Mesenchymal stem cell (in vitro differentiated cells and primary cell): ENCODE measurements at regions not wholly inside any gene's neighbourhood (a gene's known extent, or its start where the extent isn't known, plus 50 kb on each side); places are given as distances from the start of the nearest gene placed in this dataset.
"Not testable (repeated sequence)": the region's sequence is repeated elsewhere in the genome, so short reads cannot be mapped to it uniquely, and the experiment has no call there.

Experiments
- DNase-seq: peaks from one replicate; pipeline ENCODE4 v3.0.0-alpha.2; 2013
- H2AFZ ChIP-seq: one replicate; pipeline ENCODE4 v1.6.1; 2013; ENCODE audit warnings: low read depth, mild to moderate bottlenecking, control low read depth, inconsistent platforms, low read length, moderate library complexity
- H2AK5ac ChIP-seq: 2 replicates; pipeline ENCODE4 v1.6.1; 2013; ENCODE audit warnings: low read length, moderate library complexity, mild to moderate bottlenecking, inconsistent platforms; ENCODE audit not compliant: severe bottlenecking
- H2BK120ac ChIP-seq: one replicate; pipeline ENCODE4 v1.6.1; 2013; ENCODE audit warnings: low read depth, mild to moderate bottlenecking, inconsistent platforms, low read length, moderate library complexity
- H2BK12ac ChIP-seq, 2 experiments: one replicate each; pipeline ENCODE4 v1.6.1; 2013; ENCODE audit warnings: inconsistent platforms in 2 of 2, low read length in 2 of 2, mild to moderate bottlenecking in 2 of 2, moderate library complexity in 2 of 2, control low read depth in 1 of 2
- H2BK15ac ChIP-seq: one replicate; pipeline ENCODE4 v1.6.1; 2013; ENCODE audit warnings: mild to moderate bottlenecking, low read depth, inconsistent platforms; ENCODE audit not compliant: poor library complexity, severe bottlenecking
- H2BK5ac ChIP-seq: 2 replicates; pipeline ENCODE4 v1.6.1; 2013; ENCODE audit warnings: low read depth, mild to moderate bottlenecking, low read length, control low read depth, inconsistent platforms; ENCODE audit not compliant: poor library complexity, severe bottlenecking
- H3K14ac ChIP-seq, 2 experiments: one replicate each; pipeline ENCODE4 v1.6.1; 2013; ENCODE audit warnings: inconsistent platforms in 2 of 2, low read length in 2 of 2, control low read depth in 1 of 2, mild to moderate bottlenecking in 1 of 2, moderate library complexity in 1 of 2
- H3K18ac ChIP-seq, 2 experiments: one replicate each; pipeline ENCODE4 v1.6.1; 2013; ENCODE audit warnings: inconsistent platforms in 2 of 2, low read length in 2 of 2, control low read depth in 1 of 2, low read depth in 1 of 2, mild to moderate bottlenecking in 1 of 2
- H3K23ac ChIP-seq, 2 experiments: one replicate each; pipeline ENCODE4 v1.6.1; 2013; ENCODE audit warnings: inconsistent platforms in 2 of 2, low read length in 2 of 2, mild to moderate bottlenecking in 2 of 2, moderate library complexity in 2 of 2, control low read depth in 1 of 2
- H3K27ac ChIP-seq: 2 replicates; pipeline ENCODE4 v1.5.1; 2013; ENCODE audit warnings: mild to moderate bottlenecking, moderate library complexity, low read length, control low read depth, inconsistent platforms; ENCODE audit not compliant: poor library complexity, severe bottlenecking
- H3K27me3 ChIP-seq, 2 experiments: 2 replicates each; pipeline versions ENCODE4 v1.6.1 to v1.7.0; 2013; ENCODE audit warnings: low read length in 2 of 2, mild to moderate bottlenecking in 2 of 2, moderate library complexity in 2 of 2, control low read depth in 1 of 2, inconsistent platforms in 1 of 2; ENCODE audit not compliant: control insufficient read depth in 1 of 2, insufficient read depth in 1 of 2
- H3K36me3 ChIP-seq, 2 experiments: 2 replicates each; pipeline versions ENCODE4 v1.6.1 to v1.7.0; 2013; ENCODE audit warnings: low read length in 2 of 2, control low read depth in 1 of 2, inconsistent platforms in 1 of 2, low read depth in 1 of 2, mild to moderate bottlenecking in 1 of 2; ENCODE audit not compliant: insufficient read depth in 2 of 2, control insufficient read depth in 1 of 2
- H3K4ac ChIP-seq, 2 experiments: one replicate each; pipeline ENCODE4 v1.6.1; 2013; ENCODE audit warnings: inconsistent platforms in 2 of 2, low read length in 2 of 2, mild to moderate bottlenecking in 2 of 2, moderate library complexity in 2 of 2, control low read depth in 1 of 2, low read depth in 1 of 2
- H3K4me1 ChIP-seq: 2 replicates; pipeline ENCODE4 v1.6.1; 2013; ENCODE audit warnings: low read depth, low read length, control low read depth; ENCODE audit not compliant: control insufficient read depth, insufficient read depth
- H3K4me2 ChIP-seq: 2 replicates; pipeline ENCODE4 v1.6.1; 2013; ENCODE audit warnings: low read length, mild to moderate bottlenecking, inconsistent platforms; ENCODE audit not compliant: poor library complexity, severe bottlenecking
- H3K4me3 ChIP-seq, 2 experiments: 2 replicates each; pipeline versions ENCODE4 v1.5.1 to v1.7.0; 2013; ENCODE audit warnings: low read length in 2 of 2, mild to moderate bottlenecking in 2 of 2, control low read depth in 1 of 2, low read depth in 1 of 2; ENCODE audit not compliant: insufficient read depth in 1 of 2
- H3K79me1 ChIP-seq: replicated peaks from 2 replicates; pipeline ENCODE4 v1.6.1; 2013; ENCODE audit warnings: mild to moderate bottlenecking, control low read depth, low read length, inconsistent platforms; ENCODE audit not compliant: poor library complexity, severe bottlenecking
- H3K9ac ChIP-seq: 2 replicates; pipeline ENCODE4 v1.7.0; 2013; ENCODE audit warnings: mild to moderate bottlenecking, low read length, moderate library complexity
- H3K9me3 ChIP-seq: 2 replicates; pipeline ENCODE4 v1.7.0; 2013; ENCODE audit warnings: mild to moderate bottlenecking, low read length; ENCODE audit not compliant: control insufficient read depth
- H4K8ac ChIP-seq: one replicate; pipeline ENCODE4 v1.6.1; 2013; ENCODE audit warnings: inconsistent platforms, mild to moderate bottlenecking, low read length, moderate library complexity
- H4K91ac ChIP-seq: one replicate; pipeline ENCODE4 v1.6.1; 2013; ENCODE audit warnings: mild to moderate bottlenecking, low read length, inconsistent platforms
- WGBS: methylation state at CpG from one replicate; pipeline ENCODE4 v1.1.7; 2013; ENCODE audit warnings: mixed read lengths; 5-methylcytosine and 5-hydroxymethylcytosine counted together

DNA sequence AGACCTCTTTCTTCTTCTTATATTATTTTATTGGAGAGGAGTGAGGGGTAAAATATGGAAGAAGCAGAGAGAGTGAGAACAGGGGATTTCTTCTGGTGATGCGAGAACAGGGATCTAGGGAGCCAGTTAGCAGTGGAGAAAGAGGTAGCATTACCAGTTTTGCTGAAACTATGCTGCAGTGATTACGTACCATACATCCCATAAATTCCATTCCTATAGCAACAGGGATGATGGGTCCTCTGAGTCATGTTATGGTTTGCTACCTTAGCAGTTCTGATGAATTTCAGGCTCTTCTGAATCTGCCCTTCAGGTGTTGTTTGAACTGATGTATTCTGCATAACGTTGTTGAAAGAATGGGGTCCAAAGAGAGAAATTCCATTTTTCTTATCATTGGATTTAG lies 625.4 kb upstream of the LRFN5 start:
- H3K14ac ChIP-seq = no peak overlapping the region
- no peak overlapping the region for H4K8ac ChIP-seq
- no peak overlapping the region for H2BK15ac ChIP-seq
- no peak overlapping the region for H3K18ac ChIP-seq
- H3K4ac ChIP-seq = no peak overlapping the region
- H2BK120ac ChIP-seq = no peak overlapping the region
- DNase-seq = no peak
- no peak overlapping the region for H3K4me2 ChIP-seq
- no peak overlapping the region for H3K9ac ChIP-seq
- no peaks in the 10 kb centered on the region for H3K79me1 ChIP-seq
- no peak overlapping the region for H2BK5ac ChIP-seq
- H3K23ac ChIP-seq = no peak overlapping the region
- H3K36me3 ChIP-seq = no peaks in the 10 kb centered on the region
- H2BK12ac ChIP-seq = no peak overlapping the region
- H3K27ac ChIP-seq = no peak overlapping the region
- no peak overlapping the region for H2AFZ ChIP-seq
- H3K4me1 ChIP-seq = no peaks in the 10 kb centered on the region
- H3K9me3 ChIP-seq = no peaks in the 10 kb centered on the region
- H3K27me3 ChIP-seq = no peaks in the 10 kb centered on the region
- no peak overlapping the region for H4K91ac ChIP-seq
- no peak overlapping the region for H3K4me3 ChIP-seq
- no peak overlapping the region for H2AK5ac ChIP-seq
- WGBS = 89% methylated on average over 2 of the region's 3 CpGs

DNA sequence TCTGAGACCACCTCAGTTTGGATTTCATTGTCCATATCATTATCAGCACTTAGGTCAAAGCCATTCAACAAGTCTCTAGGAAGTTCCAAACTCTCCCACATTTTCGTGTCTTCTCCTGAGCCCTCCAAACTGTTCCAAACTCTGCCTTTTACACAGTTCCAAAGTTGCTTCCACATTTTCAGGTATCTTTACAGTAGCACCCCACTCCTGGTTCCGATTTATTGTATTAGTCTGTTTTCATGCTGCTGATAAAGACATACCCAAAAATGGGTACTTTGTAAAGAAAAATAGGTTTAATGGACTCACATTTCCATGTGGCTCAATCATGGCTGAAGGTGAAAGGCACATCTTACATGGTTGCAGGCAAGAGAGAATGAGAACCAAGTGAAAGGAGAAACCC lies 646.4 kb upstream of the LRFN5 start:
- H3K14ac ChIP-seq, H2BK12ac ChIP-seq, H3K9ac ChIP-seq, H3K27ac ChIP-seq, H3K18ac ChIP-seq, H3K36me3 ChIP-seq, DNase-seq, H3K4ac ChIP-seq, H2AK5ac ChIP-seq, H3K4me2 ChIP-seq, H4K91ac ChIP-seq, H2BK5ac ChIP-seq, H4K8ac ChIP-seq, H3K79me1 ChIP-seq, H2BK120ac ChIP-seq, H2AFZ ChIP-seq, H3K27me3 ChIP-seq, H3K4me3 ChIP-seq, H3K4me1 ChIP-seq, H2BK15ac ChIP-seq, H3K23ac ChIP-seq: not testable (repeated sequence)
- H3K9me3 ChIP-seq = peaks cover 23% of the 10 kb centered on the region
- 75% methylated on average over 1 of the region's 2 CpGs for WGBS

- no peak overlapping the region for H3K4ac ChIP-seq
- H2AK5ac ChIP-seq = no peak overlapping the region
- no peak overlapping the region for H3K9ac ChIP-seq
- H2AFZ ChIP-seq = no peak overlapping the region
- no peaks in the 10 kb centered on the region for H3K4me1 ChIP-seq
- H3K27ac ChIP-seq = no peak overlapping the region
- H4K91ac ChIP-seq = no peak overlapping the region
- no peak overlapping the region for H3K14ac ChIP-seq
- H3K9me3 ChIP-seq = peaks cover 16% of the 10 kb centered on the region
- no peaks in the 10 kb centered on the region for H3K36me3 ChIP-seq
- 52% methylated on average over 2 of the region's 2 CpGs for WGBS
- no peaks in the 10 kb centered on the region for H3K27me3 ChIP-seq
- peaks cover 3% of the 10 kb centered on the region for H3K79me1 ChIP-seq
- H3K18ac ChIP-seq = no peak overlapping the region
- DNase-seq = peak; percentile 39
- H3K23ac ChIP-seq = no peak overlapping the region
- no peak overlapping the region for H3K4me2 ChIP-seq
- H2BK120ac ChIP-seq = no peak overlapping the region
- H2BK5ac ChIP-seq = no peak overlapping the region
- no peak overlapping the region for H2BK15ac ChIP-seq
- no peak overlapping the region for H3K4me3 ChIP-seq
- H4K8ac ChIP-seq = no peak overlapping the region
- H2BK12ac ChIP-seq = no peak overlapping the region
These were observed 651.6 kb upstream of the LRFN5 start for GRCh38 chr14:40955131-40955505.

DNA sequence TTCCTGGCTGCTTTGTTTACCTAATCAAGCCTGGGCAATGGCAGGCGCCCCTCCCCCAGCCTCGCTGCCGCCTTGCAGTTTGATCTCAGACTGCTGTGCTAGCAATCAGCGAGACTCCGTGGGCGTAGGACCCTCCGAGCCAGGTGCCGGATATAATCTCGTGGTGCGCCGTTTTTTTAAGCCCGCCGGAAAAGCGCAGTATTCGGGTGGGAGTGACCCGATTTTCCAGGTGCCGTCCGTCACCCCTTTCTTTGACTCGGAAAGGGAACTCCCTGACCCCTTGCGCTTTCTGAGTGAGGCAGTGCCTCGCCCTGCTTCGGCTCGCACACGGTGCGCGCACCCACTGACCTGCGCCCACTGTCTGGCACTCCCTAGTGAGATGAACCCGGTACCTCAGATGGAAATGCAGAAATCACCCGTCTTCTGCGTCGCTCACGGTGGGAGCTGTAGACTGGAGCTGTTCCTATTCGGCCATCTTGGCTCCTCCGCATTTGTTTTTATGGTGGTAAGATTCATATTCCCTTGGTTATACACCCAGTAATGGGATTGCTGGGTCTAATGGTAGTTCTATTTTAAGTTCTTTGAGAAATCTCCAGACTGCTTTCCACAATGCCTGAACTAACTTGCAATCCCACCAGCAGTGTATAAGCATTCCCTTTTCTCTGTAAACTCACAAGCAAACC lies 652.1 kb upstream of the LRFN5 start:
- H2BK15ac ChIP-seq, H3K27ac ChIP-seq, H3K4me1 ChIP-seq, H3K14ac ChIP-seq, H3K4me2 ChIP-seq, H3K18ac ChIP-seq, H2BK120ac ChIP-seq, H2AFZ ChIP-seq, H3K4ac ChIP-seq, H3K36me3 ChIP-seq, H2BK12ac ChIP-seq, H4K91ac ChIP-seq, H3K79me1 ChIP-seq, H3K27me3 ChIP-seq, H3K9ac ChIP-seq, H2AK5ac ChIP-seq, H2BK5ac ChIP-seq, H4K8ac ChIP-seq, H3K4me3 ChIP-seq, H3K23ac ChIP-seq: not testable (repeated sequence)
- peak; percentile 12 for DNase-seq
- 43% methylated on average over 24 of the region's 34 CpGs for WGBS
- peaks cover 15% of the 10 kb centered on the region for H3K9me3 ChIP-seq
